Thyroid gland (tissue), 4 donors: ENCODE measurements at regions not wholly inside any gene's neighbourhood (a gene's known extent, or its start where the extent isn't known, plus 50 kb on each side); places are given as distances from the start of the nearest gene placed in this dataset.
A peak's percentile ranks its signal among the peaks of the same experiment; 100 is the strongest.

ENCODE experiments used
- DNase-seq, 2 donors: peaks; one replicate each; pipeline ENCODE4 v3.0.0-alpha.2; 2019
- H3K27ac ChIP-seq, 3 donors: fragments of 200-600 bp; sonication (generic); 1 replicate in 2 of 3; 2 replicates in 1 of 3; pipeline ENCODE4 v1.5.1; 2016 to 2019; ENCODE audit warnings: mild to moderate bottlenecking in 1 of 3, moderate library complexity in 1 of 3
- H3K27me3 ChIP-seq: fragments of 200-600 bp; sonication (generic); one replicate; pipeline ENCODE4 v1.5.1; 2019
- H3K36me3 ChIP-seq, 2 donors: fragments of 200-600 bp; sonication (generic); one replicate each; pipeline ENCODE4 v1.5.1; 2016 to 2019
- H3K4me1 ChIP-seq, 2 donors: fragments of 200-600 bp; sonication (generic); one replicate each; pipeline ENCODE4 v1.5.1; 2017 to 2019
- H3K4me3 ChIP-seq, 3 donors: fragments of 200-600 bp; sonication (generic); replicated peaks in 1 of 3; 1 replicate in 2 of 3; 2 replicates in 1 of 3; pipeline ENCODE4 v1.5.1; 2016; ENCODE audit warnings: mild to moderate bottlenecking in 1 of 3
- H3K9me3 ChIP-seq: fragments of 200-600 bp; sonication (generic); one replicate; pipeline ENCODE4 v1.5.1; 2017
- CTCF ChIP-seq, 6 experiments: fragments of 200-600 bp in 3 of 6; fragments of 450-650 bp in 3 of 6; sonication (generic) in 3 of 6; IDR thresholded peaks; one replicate each; pipeline ENCODE4 v1.5.1; 2016 to 2019; ENCODE audit warnings: antibody characterized with exemption in 6 of 6, mild to moderate bottlenecking in 2 of 6, inconsistent platforms in 1 of 6, moderate library complexity in 1 of 6
- POLR2A ChIP-seq, 2 donors: fragments of 450-650 bp; IDR thresholded peaks; one replicate each; pipeline ENCODE4 v1.6.1; 2017; ENCODE audit warnings: antibody characterized with exemption in 2 of 2, mild to moderate bottlenecking in 2 of 2, moderate library complexity in 1 of 2
- WGBS, 2 donors: methylation state at CpG; one replicate each; pipeline ENCODE4 v1.1.5; 2017; 5-methylcytosine and 5-hydroxymethylcytosine counted together
- intact Hi-C: fragments of 100-400 bp; cut with DNase I; formaldehyde crosslinking; loops from one replicate; pipeline ENCODE4 v1.15.1; 2023

GRCh38 chr15:66840615-66841390, 138.8 kb downstream of the SMAD6 start:
- 71 to 88% methylated on average over 5 of the region's 5 CpGs for WGBS, 2 donors
- Histone ChIP-seq H3K27me3 (no peaks in the 10 kb centered on the region), H3K27ac (peak overlapping the region; percentile 93 to 98 (median 93)), H3K9me3 (no peaks in the 10 kb centered on the region), H3K36me3 (no peaks in the 10 kb centered on the region), H3K4me3 (no peak overlapping the region), H3K4me1 (peaks cover 16 to 31% of the 10 kb centered on the region in 2 donors)
- intact Hi-C loops: loop anchor here (5.0 kb wide), 1 partner anchor 34 kb away; no protein-coding TSS in a partner anchor
- TF ChIP-seq CTCF (IDR thresholded peaks at IDR 0.05): no peak
- no peak for TF ChIP-seq POLR2A (IDR thresholded peaks at IDR 0.05)
- DNase-seq: peak in 1 of 2 donors; percentile 29

- DNase-seq: peak; percentile 94 to 96
- Histone ChIP-seq H3K4me3 (peak overlapping the region in 1 of 3 donors; percentile 24), H3K4me1 (peaks cover 16 to 31% of the 10 kb centered on the region in 2 donors), H3K9me3 (no peaks in the 10 kb centered on the region), H3K27me3 (no peaks in the 10 kb centered on the region), H3K36me3 (no peaks in the 10 kb centered on the region), H3K27ac (peak overlapping the region; percentile 93 to 98 (median 93))
- TF ChIP-seq CTCF (IDR thresholded peaks at IDR 0.05): no peak
- peak; percentile 24 to 69 for TF ChIP-seq POLR2A (IDR thresholded peaks at IDR 0.05)
- 5 to 7% methylated on average over 24 to 36 of the region's 50 CpGs for WGBS, 2 donors
- intact Hi-C loops: loop anchor here (5.0 kb wide), 1 partner anchor 35 kb away; no protein-coding TSS in a partner anchor
Measured at GRCh38 chr15:66841953-66842681, 140.1 kb downstream of the SMAD6 start.

GRCh38 chr15:66842710-66843441, 140.8 kb downstream of the SMAD6 start:
- peak; percentile 90 to 93 for DNase-seq
- H3K4me3 ChIP-seq: peak overlapping the region in 1 of 3 donors; percentile 24
- intact Hi-C loops: loop anchor here (5.0 kb wide), 1 partner anchor 36 kb away; no protein-coding TSS in a partner anchor
- peak in 1 of 2 donors; percentile 6 for TF ChIP-seq POLR2A (IDR thresholded peaks at IDR 0.05)
- TF ChIP-seq CTCF (IDR thresholded peaks at IDR 0.05): no peak
- no peaks in the 10 kb centered on the region for H3K27me3 ChIP-seq
- peak overlapping the region; percentile 93 to 98 (median 93) for H3K27ac ChIP-seq
- WGBS, 2 donors: 14 to 16% methylated on average over 9 of the region's 58 CpGs
- H3K9me3 ChIP-seq: no peaks in the 10 kb centered on the region
- peaks cover 16 to 31% of the 10 kb centered on the region in 2 donors for H3K4me1 ChIP-seq
- no peaks in the 10 kb centered on the region for H3K36me3 ChIP-seq

GRCh38 chr15:66843581-66843980, 141.5 kb downstream of the SMAD6 start:
- Histone ChIP-seq H3K36me3 (no peaks in the 10 kb centered on the region), H3K9me3 (no peaks in the 10 kb centered on the region), H3K4me1 (peaks cover 16 to 31% of the 10 kb centered on the region in 2 donors), H3K4me3 (no peak overlapping the region), H3K27ac (peak overlapping the region; percentile 93 to 98 (median 93)), H3K27me3 (no peaks in the 10 kb centered on the region)
- 52 to 86% methylated on average over 2 of the region's 2 CpGs for WGBS, 2 donors
- intact Hi-C loops: loop anchor here (5.0 kb wide), 1 partner anchor 36 kb away; no protein-coding TSS in a partner anchor
- no peak for DNase-seq
- TF ChIP-seq CTCF (IDR thresholded peaks at IDR 0.05) (no peak), POLR2A (IDR thresholded peaks at IDR 0.05) (no peak)
